HG03354 (cell line): ENCODE measurements at regions not wholly inside any gene's neighbourhood (a gene's known extent, or its start where the extent isn't known, plus 50 kb on each side); places are given as distances from the start of the nearest gene placed in this dataset.

Source experiments
- ATAC-seq: cut with Tn5 transposase; IDR thresholded peaks from one replicate; pipeline ENCODE4 v1.9.1; 2021; ENCODE audit warnings: mild to moderate bottlenecking; ENCODE audit not compliant: unreplicated experiment, poor library complexity, severe bottlenecking

- no peak for ATAC-seq
Observed at GRCh38 chr16:51657848-51658247, 506.8 kb upstream of the SALL1 start.

- ATAC-seq, result no peak
Observed at GRCh38 chr16:51655249-51655648, 504.2 kb upstream of the SALL1 start.

- ATAC-seq, result no peak
Observed at GRCh38 chr16:51651061-51651466, 500.0 kb upstream of the SALL1 start.

GRCh38 chr16:51649631-51650030 is 498.6 kb upstream of the SALL1 start:
- ATAC-seq, result no peak

GRCh38 chr16:51648526-51648925 is 497.5 kb upstream of the SALL1 start:
- no peak for ATAC-seq

DNA sequence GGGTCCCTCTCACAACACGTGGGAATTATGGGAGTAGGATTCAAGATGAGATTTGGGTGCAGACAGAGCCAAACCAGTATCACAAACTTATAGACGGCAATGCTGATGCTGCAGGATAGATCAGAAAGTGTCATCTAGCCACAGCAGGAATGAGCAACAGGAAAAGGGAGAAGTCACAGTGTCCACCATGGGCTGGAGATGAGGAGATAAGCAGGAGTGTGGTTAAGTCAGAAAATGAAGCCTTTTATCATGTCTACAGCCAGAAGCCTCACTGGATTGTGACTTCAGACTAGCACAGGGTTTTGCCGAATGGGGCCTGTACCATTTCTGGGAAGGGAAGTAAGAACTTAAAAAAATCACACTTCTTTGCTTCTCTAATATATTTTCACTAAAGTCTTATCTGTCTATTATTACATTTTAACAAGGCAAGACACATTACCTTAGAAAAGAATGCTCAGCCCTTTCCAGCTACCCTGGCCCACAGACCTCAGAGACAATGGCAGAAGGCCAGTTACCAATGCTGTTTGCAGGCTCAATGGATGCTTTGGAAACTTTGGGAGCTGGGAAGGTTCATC is 490.2 kb upstream of the SALL1 start:
- ATAC-seq, result no peak

DNA sequence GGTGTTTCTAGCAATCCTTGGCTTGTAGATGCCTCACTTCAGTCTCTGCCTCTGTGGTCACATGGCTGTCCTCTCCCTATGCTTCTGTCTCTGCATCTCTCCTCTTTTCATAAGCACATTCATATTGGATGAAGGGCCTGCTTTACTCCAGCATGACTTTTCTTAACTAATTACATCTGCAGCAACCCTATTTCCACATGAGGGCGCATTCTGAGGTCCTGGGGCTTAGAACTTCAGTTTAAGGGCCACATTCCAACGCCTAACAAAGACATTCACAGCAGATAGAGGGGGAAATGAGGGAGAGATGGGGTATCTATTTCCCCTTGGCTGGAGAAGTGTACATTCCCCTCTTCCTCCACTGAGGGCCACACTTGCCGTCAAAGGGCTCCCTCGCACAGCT is 489.1 kb upstream of the SALL1 start:
- ATAC-seq, result no peak

DNA sequence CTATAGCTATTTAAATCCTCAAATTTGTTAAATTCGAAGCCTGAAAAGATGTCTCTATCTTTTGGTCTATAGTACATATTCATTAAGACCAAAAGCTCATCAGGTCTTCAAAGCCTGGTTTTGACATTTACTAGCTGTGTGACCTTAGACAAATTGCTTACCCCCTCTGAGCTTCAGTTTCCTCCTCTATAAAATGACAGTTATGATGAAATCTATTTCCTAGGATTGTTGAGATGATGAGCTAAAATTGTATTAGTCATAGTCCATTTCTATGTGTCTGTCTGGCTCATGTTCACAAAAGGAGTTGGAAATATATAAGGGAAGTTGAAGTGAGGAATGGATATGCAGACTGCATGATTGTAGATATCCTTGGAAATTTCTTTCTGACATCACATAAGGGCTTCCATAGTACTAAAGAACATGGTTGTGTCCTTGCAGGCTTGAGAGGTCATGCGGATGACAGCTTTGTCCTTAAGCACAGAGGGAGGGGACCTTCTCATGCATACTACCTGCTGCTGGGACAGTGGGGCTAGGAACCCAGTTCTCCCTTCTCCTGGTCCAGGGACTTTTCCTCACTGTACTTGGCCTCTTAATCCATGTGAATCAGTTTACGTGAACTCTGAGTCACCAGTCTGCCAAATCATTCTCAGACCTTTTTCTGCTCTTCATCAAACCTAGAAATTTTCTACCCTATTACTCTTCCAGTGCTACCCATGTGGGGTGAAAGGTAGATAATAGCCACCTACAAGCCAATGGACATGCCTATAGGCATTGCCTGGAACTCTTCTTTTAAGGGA is 487.5 kb upstream of the SALL1 start:
- no peak for ATAC-seq

DNA sequence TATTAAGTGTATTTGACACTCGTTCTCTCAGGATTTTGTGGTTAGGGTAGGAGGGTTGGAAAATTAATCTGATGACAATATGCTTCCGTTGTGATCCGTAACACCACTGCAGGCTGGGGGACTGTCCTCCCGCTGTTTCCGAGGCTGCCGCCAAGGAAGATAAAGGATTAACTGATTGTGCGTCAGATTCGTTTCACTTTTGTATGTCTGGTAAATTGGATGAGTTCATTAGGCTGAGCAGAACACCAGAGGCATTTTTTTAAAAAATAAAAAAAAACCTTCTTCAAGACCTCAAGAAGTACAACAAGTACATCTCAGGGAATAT is 486.7 kb upstream of the SALL1 start:
- ATAC-seq, result no peak

DNA sequence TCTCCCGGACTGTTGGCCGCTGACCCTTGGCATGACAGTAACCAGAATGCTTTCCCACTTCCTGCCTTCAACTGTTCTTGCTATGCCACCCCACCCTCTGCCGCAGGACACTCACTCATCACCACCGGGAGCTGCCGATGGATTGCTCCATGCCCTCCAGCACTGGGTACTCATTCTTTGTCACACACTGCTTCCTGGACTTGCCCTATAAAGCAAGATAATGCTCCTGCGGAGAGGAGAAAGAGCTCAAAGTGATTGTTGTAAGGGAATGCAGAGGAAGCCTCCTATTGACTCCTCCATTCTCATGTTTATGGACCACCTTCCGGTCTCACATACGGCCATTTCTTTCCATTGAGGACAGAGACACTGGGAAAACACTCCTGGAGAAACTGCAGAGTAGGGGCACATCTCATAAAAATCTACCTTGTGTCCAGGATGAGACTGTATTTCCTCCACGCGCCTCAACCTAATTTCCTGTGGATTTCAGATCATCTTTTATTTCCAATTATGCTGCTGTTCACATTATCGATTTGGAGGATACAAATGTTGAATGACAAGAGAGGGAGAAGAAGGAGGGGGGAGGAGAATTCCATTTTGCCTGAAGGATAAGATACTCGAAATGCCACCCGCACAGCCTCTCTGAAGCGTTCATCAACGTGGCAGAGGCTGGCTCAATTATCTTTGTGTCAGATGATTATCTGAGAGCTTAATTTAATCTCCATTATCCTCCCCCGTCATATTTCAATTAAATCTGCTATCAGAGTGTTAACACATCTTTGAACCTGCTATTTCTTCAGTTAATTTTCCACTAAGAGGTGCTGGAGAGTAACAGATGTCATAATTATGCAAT is 486.1 kb upstream of the SALL1 start:
- no peak for ATAC-seq

- ATAC-seq, result no peak
Observed at GRCh38 chr16:51635181-51635580, 484.1 kb upstream of the SALL1 start.

- no peak for ATAC-seq
Observed at GRCh38 chr16:51630076-51630475, 479.0 kb upstream of the SALL1 start.

- no peak for ATAC-seq
Observed at GRCh38 chr16:51629576-51629975, 478.5 kb upstream of the SALL1 start.

DNA sequence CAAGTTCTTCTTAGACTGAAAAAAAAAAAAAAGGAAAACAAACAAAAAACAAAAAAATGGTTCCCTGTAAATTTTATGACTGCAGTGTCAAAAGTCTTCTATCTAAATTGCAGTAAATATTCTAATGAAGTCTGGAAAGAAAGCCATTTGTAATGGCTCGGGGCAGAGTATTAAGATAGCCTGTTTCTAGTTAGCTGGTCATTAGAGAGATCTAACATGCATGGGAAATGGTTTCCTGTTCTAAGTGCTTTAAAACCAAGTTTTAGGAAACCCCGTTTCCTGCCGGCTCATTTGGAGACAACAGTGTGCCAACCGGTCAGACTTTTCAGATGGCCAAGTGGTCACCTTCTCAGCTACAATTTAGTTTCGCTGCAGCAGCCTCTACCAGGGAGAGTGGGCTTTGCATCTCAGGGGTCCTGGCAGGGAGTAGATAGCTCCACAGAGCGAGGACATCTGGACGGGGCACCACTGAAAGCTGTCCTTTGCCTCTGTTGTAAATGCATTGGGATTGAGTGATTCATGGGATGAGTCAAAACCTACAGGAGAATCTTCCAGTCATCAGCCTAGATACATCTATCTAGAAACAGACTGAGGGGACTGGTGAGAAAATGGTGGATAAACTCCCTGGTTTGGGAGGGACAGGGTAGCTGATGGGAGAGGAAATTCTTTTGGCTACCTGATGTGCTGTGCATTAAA is 473.2 kb upstream of the SALL1 start:
- no peak for ATAC-seq

- no peak for ATAC-seq
Observed at GRCh38 chr16:51621610-51622009, 470.5 kb upstream of the SALL1 start.

DNA sequence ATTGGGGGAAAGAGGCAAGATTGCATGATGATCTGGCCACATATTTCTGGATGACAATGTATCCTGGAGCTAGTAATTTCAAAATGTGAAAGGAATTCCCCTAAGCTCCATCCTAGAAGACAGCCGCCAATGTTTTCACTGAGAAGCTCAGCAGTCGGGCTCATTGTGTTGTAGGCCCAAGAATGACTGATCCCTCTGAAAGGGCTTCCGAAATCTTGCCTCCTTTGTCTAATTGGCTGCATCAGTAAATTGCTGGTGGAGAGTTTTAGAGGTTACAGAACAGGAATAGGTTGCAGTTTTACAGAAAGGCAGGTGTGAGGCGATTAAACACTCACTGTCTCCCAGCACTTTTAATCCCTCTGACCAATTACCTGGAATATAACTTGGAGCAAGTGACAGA is 464.1 kb upstream of the SALL1 start:
- ATAC-seq, result no peak

- ATAC-seq, result no peak
Observed at GRCh38 chr16:51607201-51607651, 456.2 kb upstream of the SALL1 start.

DNA sequence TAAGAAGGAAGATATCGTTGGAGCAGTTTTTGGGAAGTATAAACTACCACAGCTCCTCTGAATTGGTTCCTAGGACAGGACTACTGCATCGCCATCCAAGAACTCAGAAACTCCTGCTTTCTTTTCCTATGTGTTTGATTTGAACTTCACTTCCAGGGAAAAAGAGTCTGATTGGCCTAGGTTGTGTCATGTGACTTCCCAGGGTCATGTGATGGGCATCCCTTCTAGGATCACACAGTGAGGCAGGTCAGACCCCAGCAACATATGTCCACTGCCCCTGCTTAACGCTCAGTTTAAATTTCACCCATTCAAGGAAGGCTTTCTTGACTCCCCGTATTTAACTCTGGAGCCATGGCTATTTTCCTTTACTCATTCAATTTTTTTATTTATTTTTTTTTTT is 445.2 kb upstream of the SALL1 start:
- ATAC-seq, result no peak

- no peak for ATAC-seq
Observed at GRCh38 chr16:51592535-51593300, 441.6 kb upstream of the SALL1 start.
